Ovary (tissue), 3 donors: ENCODE measurements at regions not wholly inside any gene's neighbourhood (a gene's known extent, or its start where the extent isn't known, plus 50 kb on each side); places are given as distances from the start of the nearest gene placed in this dataset.

Experiments used
- CTCF ChIP-seq, 3 donors: fragments of 450-650 bp in 2 of 3; fragments of 200-600 bp in 1 of 3; IDR thresholded peaks; one replicate each; pipeline versions ENCODE4 v1.5.1 to v1.8.0; 2016 to 2022; ENCODE audit warnings: antibody characterized with exemption in 3 of 3, mild to moderate bottlenecking in 1 of 3
- EP300 ChIP-seq: sonication (generic); formaldehyde crosslinking; IDR thresholded peaks from one replicate; pipeline ENCODE4 v1.6.1; 2017; ENCODE audit warnings: antibody characterized with exemption
- POLR2A ChIP-seq: fragments of 450-650 bp; IDR thresholded peaks from one replicate; pipeline ENCODE4 v1.6.1; 2017; ENCODE audit warnings: antibody characterized with exemption, mild to moderate bottlenecking, moderate library complexity
- donor health status: DM: no; HTN: no; CAD: no.

DNA sequence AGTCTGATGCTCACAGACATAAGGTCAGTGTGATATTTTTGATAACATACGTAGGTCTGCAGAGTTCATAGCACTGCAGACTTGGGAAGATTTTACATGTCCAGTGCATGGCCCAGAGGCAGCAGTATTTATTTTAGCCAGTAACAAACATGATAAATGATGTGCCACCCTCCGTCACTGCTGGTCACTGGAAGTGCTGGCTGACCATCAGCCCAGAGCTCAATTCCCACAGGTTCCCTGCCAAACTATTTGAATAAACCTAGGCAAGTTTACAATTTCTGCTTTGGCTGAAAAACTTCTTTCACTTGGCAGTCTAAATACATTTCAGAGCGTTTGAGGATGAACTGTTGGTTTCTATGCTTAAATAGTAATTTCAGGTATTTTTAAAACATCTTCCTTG is 135.5 kb upstream of the EDNRB start:
- no peak for TF ChIP-seq POLR2A
- TF ChIP-seq CTCF (IDR thresholded peaks at IDR 0.05) = no peak
- TF ChIP-seq EP300 = no peak
